ENCODE measurements at regions not wholly inside any gene's neighbourhood (a gene's known extent, or its start where the extent isn't known, plus 50 kb on each side); places are given as distances from the start of the nearest gene placed in this dataset.
"Not testable (repeated sequence)": the region's sequence is repeated elsewhere in the genome, so short reads cannot be mapped to it uniquely, and the experiment has no call there.

DNA sequence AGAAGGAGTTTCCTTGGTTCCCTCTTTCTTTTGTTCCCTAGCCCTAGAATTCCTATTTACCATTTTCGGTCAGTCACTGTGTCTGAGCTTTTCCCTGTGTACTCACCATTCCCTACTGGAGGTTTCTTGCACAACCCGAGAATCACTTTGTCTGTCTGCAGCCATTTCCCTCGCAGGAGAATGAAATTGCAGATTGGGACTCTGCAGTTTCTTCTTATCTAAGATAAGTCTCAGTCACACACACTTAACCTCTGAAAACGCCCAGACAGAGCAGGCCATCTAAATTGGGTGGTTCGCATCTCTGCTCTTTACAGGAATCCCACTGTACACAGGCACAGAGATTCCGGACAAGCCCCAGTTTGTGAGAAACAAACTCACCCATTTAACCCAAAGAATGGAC, 58.6 kb upstream of the CNTNAP2 start:
- in situ Hi-C loops (cut with HindIII; ENCODE audit: low pct_unique_long_range_greater_than_20kb, low sequenced_read_pairs), result no loop called here
- DNase-seq (ENCODE audit: low read depth, low spot score), result no peak

DNA sequence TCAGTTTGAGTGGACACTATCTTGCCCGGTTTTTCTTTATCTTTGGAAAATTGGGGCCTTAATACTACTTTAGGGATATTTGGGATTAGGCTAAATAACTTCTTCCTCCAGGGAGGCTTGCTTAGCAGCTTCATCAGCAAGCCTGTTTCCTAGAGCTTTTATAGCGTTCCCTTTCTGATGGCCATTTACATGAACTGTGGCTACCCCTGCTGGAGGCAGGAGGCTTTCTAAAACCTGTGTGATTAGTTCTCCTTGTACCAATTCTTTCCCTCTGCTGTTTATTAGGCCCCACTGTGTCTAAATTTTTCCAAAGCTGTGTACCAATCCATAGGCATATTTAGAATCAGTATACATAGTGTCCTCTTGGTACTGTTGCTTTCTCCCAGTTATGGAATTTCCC, 61.7 kb upstream of the CNTNAP2 start:
- in situ Hi-C loops (cut with HindIII; ENCODE audit: low pct_unique_long_range_greater_than_20kb, low sequenced_read_pairs), result no loop called here
- DNase-seq (ENCODE audit: low read depth, low spot score), result peak; percentile 25

DNA sequence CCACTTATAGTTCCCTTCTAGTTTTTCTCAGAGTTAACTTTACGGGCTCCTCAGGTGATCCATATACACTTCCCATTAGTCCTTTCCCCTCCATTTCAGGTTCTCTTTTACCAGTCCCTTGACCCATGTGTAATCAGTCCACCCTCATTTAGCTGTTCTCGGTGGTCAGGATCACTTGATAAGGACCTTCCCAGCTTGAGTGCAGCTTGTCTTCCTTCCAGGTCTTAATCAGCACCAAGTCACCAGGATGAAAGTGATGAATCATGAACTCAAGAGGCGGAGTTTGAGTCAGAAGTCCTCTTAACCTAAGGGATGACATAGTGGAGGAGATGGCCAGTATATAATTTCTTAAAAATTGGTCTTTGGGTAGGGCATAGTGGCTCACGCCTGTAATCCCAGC, 63.1 kb upstream of the CNTNAP2 start:
- DNase-seq (ENCODE audit: low read depth, low spot score), result no peak
- in situ Hi-C loops (cut with HindIII; ENCODE audit: low pct_unique_long_range_greater_than_20kb, low sequenced_read_pairs), result no loop called here

DNA sequence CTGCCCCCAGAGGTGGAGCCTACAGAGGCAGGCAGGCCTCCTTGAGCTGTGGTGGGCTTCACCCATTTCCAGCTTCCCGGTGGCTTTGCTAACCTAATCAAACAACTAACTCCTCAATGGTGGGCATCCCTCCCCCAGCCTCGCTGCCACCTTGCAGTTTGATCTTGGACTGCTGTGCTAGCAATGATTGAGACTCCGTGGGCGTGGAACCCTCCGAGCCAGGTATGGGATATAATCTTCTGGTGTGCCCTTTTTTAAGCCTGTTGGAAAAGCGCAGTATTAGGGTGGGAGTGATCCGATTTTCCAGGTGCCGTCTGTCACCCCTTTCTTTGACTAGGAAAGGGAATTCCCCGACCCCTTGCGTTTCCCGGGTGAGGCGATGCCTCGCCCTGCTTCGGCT, 73.3 kb upstream of the CNTNAP2 start:
- in situ Hi-C loops (cut with HindIII; ENCODE audit: low pct_unique_long_range_greater_than_20kb, low sequenced_read_pairs); DNase-seq (ENCODE audit: low read depth, low spot score): not testable (repeated sequence)

DNA sequence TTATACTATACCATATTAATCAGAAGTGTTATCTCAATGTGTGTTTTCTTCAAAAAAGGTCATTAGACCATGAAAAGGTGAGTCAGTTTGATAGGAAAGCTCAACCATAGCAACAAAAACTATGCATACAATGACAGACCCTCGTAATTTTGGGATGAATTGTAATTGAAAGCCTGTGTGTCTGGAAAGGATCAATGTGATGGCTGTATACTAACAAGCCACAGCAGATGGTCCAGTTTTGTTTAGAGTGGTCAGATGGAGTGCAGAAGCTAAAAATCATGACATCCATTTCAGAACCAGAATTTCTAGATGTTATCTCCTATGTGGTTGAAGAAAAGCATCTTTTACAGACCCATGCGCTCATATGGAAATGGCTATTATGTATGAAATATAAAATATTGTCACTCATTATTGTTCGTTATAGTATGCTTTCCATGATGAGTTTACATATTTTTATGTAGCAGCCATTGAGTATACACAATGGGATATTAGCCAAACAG, 88.3 kb upstream of the CNTNAP2 start:
- in situ Hi-C loops (cut with HindIII; ENCODE audit: low pct_unique_long_range_greater_than_20kb, low sequenced_read_pairs), result no loop called here
- no peak for DNase-seq (ENCODE audit: low read depth, low spot score)

DNA sequence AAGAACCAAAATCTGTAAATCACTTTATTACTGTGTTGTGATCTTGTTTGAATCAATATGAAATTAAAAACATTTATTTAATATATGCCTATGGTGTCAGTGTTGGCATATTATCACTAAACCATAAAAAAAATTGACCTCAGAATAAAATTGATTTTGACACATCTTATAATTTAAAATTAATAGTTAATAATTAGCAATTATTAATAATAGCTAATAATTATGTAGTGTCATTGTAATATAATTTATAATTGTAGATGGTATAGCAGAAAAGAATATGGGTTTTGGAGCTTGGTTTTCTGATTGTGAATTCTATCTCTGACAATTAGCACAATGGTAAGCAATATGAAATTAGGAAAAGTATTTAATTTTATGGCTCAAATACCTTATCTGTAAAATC, 89.4 kb upstream of the CNTNAP2 start:
- in situ Hi-C loops (cut with HindIII; ENCODE audit: low pct_unique_long_range_greater_than_20kb, low sequenced_read_pairs), result no loop called here
- DNase-seq (ENCODE audit: low read depth, low spot score), result no peak

DNA sequence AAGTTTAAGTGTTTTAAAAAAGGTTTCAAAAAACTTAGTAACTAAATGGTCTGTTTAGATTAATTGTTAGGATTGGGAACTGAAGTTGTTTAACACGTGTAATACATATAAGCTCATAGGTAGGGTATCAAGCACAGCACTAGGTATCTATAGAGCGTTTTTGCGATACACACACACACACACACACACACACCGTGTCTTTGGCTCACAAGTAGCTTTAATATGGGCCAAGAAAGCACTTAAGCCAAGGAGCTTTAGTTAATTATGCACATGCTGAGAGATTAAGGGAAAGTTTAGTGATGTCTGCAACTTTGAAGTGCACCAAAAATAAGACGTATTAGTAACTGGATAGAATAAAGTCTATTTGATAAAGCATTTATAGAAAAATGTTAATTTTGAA, 93.8 kb upstream of the CNTNAP2 start:
- in situ Hi-C loops (cut with HindIII; ENCODE audit: low pct_unique_long_range_greater_than_20kb, low sequenced_read_pairs), result no loop called here
- DNase-seq (ENCODE audit: low read depth, low spot score), result no peak

DNA sequence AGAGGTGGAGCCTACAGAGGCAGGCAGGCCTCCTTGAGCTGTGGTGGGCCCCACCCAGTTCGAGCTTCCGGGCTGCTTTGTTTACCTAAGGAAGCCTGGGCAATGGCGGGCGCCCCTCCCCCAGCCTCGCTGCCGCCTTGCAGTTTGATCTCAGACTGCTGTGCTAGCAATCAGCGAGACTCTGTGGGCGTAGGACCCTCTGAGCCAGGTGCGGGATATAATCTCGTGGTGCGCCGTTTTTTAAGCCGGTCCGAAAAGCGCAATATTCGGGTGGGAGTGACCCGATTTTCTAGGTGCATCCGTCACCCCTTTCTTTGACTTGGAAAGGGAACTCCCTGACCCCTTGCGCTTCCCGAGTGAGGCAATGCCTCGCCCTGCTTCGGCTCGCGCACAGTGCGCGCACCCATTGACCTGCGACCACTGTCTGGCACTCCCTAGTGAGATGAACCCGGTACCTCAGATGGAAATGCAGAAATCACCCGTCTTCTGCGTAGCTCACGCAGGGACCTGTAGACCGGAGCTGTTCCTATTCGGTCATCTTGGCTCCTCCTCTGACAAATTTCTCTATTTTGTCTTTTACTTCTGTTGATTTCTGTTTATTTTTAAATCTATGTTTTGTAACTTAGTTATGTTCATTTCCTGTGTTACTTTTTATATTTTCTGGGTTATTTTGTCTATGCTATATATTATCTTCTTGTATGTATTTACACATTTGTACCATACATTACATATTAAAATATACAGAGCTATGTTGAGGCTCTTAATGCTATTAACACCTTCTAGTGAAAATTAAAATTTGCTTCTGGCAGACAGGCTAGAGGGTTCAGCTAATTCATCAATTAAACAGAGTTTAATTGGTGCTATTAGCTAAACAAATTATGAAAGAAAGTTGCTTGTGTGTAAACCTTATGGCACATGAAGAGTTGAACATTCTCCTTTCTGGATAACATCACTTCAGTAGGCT, 97.3 kb upstream of the CNTNAP2 start:
- DNase-seq (ENCODE audit: low read depth, low spot score); in situ Hi-C loops (cut with HindIII; ENCODE audit: low pct_unique_long_range_greater_than_20kb, low sequenced_read_pairs): not testable (repeated sequence)

DNA sequence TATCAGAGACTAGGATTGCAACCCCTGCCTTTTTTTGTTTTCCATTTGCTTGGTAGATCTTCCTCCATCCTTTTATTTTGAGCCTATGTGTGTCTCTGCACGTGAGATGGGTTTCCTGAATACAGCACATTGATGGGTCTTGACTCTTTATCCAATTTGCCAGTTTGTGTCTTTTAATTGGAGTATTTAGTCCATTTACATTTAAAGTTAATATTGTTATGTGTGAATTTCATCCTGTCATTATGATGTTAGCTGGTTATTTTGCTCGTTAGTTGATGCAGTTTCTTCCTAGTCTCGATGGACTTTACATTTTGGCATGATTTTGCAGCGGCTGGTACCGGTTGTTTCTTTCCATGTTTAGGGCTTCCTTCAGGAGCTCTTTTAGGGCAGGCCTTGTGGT, 99.2 kb upstream of the CNTNAP2 start:
- in situ Hi-C loops (cut with HindIII; ENCODE audit: low pct_unique_long_range_greater_than_20kb, low sequenced_read_pairs); DNase-seq (ENCODE audit: low read depth, low spot score): not testable (repeated sequence)

DNA sequence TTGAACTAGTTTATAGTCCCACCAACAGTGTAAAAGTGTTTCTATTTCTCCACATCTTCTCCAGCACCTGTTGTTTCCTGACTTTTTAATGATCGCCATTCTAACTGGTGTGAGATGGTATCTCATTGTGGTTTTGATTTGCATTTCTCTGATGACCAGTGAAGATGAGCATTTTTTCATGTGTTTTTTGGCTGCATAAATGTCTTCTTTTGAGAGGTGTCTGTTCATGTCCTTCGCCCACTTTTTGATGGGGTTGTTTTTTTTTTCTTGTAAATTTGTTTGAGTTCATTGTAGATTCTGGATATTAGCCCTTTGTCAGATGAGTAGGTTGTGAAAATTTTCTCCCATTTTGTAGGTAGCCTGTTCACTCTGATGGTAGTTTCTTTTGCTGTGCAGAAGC, 102.4 kb upstream of the CNTNAP2 start:
- DNase-seq (ENCODE audit: low read depth, low spot score); in situ Hi-C loops (cut with HindIII; ENCODE audit: low pct_unique_long_range_greater_than_20kb, low sequenced_read_pairs): not testable (repeated sequence)

DNA sequence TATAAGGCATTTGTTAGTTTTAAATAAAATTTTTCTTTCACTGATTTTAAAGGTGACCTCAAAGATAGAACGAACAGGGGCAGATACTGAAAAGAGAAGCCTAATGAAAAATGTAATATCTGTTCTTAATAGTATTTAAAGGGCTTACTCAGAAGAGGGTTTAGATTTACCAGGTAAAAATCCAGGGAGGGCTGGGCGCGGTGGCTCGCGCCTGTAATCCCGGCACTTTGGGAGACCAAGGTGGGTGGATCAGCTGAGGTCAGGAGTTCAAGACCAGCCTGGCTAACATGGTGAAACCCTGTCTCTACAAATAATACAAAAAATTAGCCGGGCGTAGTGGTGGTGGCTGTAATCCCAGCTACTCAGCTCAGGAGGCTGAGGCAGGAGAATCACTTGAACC, 108.3 kb upstream of the CNTNAP2 start:
- in situ Hi-C loops (cut with HindIII; ENCODE audit: low pct_unique_long_range_greater_than_20kb, low sequenced_read_pairs), result no loop called here

DNA sequence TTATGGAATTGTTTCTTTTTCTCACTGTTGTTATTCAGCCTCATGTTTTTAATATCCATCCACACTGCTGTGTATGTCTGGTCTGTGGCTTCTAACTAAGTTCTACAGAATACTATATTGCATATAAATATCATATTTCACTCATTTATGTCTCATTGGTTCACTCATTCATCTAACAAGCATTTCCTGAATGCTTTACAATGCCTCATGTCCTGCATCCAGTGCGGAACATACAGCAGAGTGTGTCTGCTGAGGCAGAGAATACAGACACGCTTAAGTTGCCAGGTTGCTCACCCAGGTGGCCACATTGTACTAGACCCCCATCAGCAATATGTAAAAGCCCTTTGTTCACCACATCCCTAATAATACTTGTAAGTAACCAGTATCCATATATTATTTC, 111.8 kb upstream of the CNTNAP2 start:
- DNase-seq (ENCODE audit: low read depth, low spot score), result no peak
- in situ Hi-C loops (cut with HindIII; ENCODE audit: low pct_unique_long_range_greater_than_20kb, low sequenced_read_pairs), result no loop called here

More for the DNA sequence above, 108.3 kb upstream of the CNTNAP2 start:
- no peak for DNase-seq (ENCODE audit: low read depth, low spot score)

DNA sequence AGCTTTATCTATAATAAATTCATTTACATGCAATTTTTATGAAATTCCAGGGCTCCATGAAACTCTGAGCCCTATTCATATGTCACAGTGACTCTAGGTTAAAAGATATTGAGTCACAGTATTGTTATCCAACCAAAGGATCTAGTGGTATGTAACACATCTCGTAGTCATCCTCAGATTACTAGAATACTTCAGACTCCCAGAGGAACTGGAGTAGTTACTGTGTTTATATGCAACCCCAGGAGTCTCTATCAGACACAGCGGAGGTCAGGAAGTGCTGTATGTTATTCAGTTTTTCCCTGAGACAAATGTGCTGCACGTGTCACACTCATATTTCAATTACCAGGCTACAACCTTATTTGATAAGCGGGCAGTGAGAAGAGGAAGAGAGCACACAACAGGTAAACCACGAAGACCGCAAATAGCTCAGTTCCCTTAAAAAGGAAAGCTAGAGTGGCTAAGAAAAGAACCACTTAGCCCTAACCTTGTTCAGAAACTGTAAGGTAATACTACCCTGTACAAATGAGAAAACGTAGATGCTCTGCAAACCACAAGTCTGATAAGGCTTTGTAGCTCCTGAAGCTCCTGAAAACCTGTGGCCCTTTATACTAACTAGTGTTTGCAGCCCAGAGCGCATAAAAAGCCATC, 114.0 kb upstream of the CNTNAP2 start:
- in situ Hi-C loops (cut with HindIII; ENCODE audit: low pct_unique_long_range_greater_than_20kb, low sequenced_read_pairs), result no loop called here
- DNase-seq (ENCODE audit: low read depth, low spot score), result no peak

DNA sequence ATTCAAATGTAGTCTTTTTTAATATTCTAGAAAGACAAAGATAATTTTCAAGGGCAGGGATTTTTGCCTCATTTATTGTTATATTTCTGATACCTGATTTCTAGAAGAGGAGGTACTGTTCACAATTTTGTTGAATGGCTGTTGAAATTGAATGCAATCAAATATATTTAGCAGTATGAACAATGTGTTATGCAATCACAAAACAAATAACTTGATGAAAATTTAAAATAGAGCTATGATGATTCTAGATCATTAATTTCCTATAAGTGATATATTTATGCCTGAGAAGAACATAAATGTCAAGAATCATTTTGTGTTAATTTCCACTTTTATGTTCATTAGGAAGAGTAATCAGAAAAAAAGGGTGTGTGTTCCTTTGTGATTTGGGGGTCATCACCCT, 114.6 kb upstream of the CNTNAP2 start:
- DNase-seq (ENCODE audit: low read depth, low spot score), result no peak
- in situ Hi-C loops (cut with HindIII; ENCODE audit: low pct_unique_long_range_greater_than_20kb, low sequenced_read_pairs), result no loop called here

DNA sequence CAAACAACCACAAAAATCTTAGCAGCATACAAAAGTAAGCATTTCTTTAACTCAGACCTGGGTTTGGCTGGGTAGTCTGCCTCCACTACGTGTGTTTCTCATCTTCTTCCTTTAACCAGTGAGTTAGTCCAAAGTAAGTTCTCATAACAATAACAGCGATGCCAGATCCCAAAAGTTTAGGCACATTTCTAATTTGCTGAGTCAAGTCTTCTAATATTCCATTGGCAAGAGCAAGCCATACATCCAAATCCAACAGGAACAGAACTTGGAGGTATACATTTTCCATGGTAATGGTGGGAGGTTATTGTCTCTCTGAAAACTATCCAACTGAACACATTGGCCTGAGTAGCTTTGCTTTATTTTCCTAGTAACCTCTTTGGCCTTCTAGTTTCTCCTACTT, 115.7 kb upstream of the CNTNAP2 start:
- DNase-seq (ENCODE audit: low read depth, low spot score), result no peak
- in situ Hi-C loops (cut with HindIII; ENCODE audit: low pct_unique_long_range_greater_than_20kb, low sequenced_read_pairs), result no loop called here

DNA sequence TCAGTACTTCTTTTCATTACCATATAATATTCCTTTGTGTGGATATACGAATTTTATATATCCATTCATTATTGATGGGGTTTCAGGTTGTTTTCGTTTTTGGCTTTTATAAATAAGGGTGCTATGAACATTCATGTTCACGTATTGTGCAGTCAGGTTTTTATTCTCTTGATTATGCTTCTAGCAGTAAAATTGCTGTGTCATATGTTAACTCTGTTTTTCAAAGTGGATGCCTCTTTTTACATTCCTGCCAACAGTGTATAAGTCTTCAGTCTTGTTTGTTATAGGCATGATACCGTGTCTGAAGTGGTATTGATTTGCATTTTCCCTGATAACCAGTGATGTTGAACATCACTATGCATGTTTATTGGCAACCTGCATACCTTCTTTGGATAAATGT, 127.1 kb upstream of the CNTNAP2 start:
- no peak for DNase-seq (ENCODE audit: low read depth, low spot score)
- in situ Hi-C loops (cut with HindIII; ENCODE audit: low pct_unique_long_range_greater_than_20kb, low sequenced_read_pairs), result no loop called here

DNA sequence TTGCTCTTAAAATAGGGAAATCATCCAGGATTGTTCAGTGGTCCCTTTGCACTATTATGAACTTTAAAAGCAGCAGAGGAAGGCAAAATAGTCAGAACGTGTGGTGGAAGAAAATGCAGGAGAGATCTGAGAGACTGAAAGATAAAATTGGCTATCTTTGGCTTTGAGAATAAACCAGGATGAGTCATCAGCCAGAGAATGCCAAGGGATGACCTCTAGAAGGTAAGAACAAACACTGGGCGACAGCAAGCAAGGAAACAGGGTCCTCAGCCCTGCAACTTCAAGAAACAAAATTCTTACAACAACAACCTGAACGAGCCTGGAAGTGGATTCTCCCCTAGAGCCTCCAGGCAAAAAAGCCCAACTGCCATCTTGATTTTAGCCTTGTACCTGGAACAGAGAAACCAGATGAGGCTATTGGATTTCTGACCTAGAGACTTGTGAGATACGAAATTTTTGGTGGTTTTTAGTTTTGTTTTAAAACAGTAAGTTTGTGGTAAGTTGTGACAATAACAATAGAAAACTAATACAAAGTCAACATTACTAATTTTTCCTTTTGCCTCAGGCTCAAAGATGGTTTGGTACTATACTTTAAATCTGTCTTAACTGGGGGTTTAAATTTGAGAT, 130.2 kb upstream of the CNTNAP2 start:
- DNase-seq (ENCODE audit: low read depth, low spot score), result no peak
- in situ Hi-C loops (cut with HindIII; ENCODE audit: low pct_unique_long_range_greater_than_20kb, low sequenced_read_pairs), result no loop called here

DNA sequence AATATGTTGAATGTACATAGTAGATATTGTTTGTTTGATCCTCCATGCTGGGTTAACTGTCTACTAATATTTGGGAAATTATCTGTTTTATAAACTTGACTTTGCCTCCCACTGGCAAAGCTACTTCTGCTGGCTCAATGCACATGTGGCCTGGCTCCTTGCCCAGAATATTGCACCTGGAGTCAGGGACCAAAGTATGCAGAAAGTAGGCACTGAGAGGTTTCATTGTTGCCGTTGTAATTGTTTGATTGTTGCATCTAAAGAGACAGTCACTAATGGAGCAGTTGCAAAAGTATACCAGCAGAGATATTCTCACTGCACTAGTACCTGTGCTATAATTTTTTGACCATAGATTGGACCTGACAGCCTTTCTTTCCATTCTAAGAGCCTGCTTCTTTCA, 137.8 kb upstream of the CNTNAP2 start:
- in situ Hi-C loops (cut with HindIII; ENCODE audit: low pct_unique_long_range_greater_than_20kb, low sequenced_read_pairs), result no loop called here
- DNase-seq (ENCODE audit: low read depth, low spot score), result no peak
